Embryonic facial prominence (tissue), 1 donor: ENCODE measurements at regions not wholly inside any gene's neighbourhood (a gene's known extent, or its start where the extent isn't known, plus 50 kb on each side); places are given as distances from the start of the nearest gene placed in this dataset.

ENCODE experiments used
- DNase-seq: peaks from one replicate; pipeline ENCODE4 v3.0.0-alpha.2; 2016; ENCODE audit errors: extremely low spot score

DNA sequence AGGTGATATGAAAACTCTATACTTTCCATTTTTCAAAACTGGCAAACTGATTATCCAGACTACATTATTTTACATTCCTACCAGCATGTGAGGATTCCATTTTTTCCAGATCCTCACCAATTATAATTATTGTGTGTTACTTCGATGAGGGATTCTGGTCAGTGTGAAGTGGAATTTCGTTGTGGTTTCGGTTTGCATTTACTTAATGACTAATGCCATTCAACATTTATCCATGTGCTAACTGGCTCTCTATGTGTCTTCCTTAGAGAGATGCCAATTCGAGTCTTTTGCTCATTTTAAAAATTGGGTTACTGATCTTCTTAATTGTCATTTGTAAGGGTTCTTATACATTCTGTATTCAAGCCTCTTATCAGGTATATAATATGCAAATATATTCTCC lies 1551.3 kb upstream of the MIR17HG start:
- DNase-seq = no peak

DNA sequence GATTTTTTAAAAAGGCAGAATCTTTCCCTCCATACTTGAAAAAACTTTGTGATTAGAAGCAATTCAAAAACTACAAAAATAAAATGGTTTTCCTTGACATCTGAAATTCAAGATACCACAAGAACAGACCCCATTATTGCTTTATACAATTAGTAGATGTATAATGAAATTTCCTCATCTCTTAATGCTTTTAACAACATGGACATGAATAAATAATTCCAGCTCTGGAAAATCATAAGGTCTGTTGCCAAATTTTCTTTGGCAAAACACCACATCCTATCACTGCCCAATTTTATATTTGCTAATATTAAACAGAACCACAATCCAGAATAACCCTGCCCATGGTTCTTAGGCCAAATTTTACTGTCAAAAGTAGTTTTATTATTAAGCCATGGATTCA lies 1543.6 kb upstream of the MIR17HG start:
- no peak for DNase-seq

DNA sequence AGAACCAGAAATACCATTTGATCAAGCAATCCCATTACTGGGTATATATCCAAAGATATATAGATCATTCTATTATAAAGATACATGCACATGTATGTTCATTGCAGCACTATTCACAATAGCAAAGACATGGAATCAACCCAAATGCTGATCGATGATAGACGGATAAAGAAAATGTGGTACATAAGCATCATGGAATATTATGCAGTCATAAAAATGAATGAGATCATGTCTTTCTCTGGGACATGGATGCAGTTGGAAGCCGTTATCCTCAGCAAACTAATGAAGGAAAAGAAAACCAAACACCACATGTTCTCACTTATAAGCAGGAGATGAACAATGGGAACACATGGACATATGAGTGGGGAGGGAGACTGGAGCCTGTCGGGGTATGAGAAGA lies 1540.9 kb upstream of the MIR17HG start:
- DNase-seq = no peak

DNA sequence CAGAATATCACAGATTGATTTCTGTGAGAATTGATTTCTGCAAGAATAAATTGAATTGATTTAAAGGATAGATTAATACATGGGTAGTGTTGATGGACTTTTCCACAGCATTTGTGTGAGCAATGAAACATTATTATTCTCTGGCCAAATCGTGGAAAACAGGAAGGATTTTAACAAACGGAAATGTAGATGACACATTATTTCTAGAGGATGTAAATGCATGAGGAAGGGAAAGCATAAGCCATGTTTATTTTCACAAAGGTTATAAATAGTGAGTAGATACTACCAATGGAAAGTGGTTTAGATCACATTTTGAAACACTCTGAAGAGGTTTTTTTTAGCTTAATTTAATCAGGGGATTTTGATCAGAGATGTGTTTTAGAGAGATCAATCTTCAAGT lies 1534.6 kb upstream of the MIR17HG start:
- no peak for DNase-seq

DNA sequence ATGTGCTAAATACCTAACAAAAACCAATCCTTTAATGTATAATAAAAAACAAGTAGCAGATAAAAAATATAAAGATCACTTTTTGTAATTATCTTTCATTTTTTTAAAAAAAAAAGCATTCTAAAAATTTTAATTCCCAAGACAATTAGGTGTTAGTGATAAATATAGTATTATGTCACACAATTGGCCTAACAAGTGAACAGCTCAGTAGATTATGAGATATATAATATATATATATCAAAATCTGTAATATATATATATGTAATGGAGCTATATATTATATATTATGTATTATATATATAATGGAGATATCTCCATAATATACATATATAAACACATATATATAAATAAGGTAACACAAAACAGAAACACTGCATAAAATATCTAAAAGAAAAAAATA lies 1531.1 kb upstream of the MIR17HG start:
- no peak for DNase-seq

DNA sequence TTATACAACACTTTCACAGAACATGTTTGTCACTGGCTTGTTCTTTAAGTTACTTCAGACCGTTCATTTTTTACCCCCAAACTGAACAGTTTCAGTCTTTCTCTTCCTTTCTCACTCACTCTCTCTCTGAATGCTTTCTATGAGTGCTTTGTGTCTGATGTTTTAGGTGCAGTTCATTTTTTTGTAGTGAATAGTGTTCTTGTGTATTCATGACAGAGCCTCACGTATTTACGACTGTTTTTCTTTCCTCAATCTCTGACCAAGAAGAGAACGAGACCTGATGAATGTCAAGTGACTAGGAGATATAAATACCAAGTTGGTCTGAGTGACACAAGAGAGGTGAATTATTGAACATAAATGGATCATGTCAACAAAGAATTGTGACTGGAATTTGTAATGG lies 1525.0 kb upstream of the MIR17HG start:
- DNase-seq = no peak

DNA sequence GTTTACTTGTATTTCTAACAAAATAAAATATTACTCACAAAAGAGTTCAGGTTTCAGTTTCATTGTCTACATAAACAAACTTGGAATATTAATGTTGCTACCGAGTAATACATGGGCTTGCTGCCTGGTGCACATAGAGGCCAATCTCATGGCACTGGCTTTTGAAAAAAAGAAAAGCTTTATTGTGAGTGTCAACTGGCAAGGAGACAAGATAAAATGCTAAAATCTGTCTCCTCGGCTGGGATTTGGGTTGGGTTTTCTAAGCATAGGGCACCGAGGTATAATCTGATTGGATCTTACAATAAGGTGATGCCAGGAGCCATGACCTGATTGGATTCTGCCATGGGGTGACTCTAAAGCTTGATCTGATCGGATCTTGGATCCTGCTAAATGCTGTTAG lies 1519.9 kb upstream of the MIR17HG start:
- no peak for DNase-seq

DNA sequence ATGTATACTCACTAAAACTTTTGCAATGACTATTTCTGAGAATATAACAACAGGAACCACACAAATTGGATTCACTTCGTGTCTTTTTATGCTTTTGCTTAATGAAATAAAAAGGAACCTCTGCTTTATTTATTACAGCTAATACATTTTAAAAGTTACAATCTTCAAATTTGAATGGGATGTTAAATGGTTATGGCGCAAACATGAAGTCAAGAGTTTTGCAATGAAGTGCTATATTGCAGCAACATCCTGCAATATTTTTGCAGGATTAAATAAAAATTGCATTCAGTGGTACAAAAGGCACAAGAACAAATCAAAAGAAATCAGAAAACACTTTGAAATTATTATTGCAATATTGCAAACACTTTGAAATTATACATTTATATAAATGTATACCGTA lies 1519.0 kb upstream of the MIR17HG start:
- no peak for DNase-seq

DNA sequence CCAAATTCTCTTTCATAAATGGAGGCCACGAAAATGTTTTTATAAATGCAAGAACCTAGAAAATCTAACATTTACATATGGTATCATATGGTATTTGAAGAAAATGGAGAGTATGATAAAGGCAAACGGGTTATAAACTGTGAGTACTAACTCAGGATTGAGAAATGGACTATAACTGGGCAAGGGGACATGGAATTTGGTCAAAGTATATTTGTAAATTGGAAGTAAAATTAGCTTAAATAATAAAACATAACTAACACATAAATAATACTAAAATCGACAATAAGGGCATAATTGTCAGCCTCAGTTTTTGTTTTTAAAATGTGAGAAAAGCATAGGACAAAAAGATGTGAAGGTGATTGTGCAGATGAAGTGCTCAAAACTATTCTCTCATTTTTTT lies 1516.3 kb upstream of the MIR17HG start:
- DNase-seq = no peak

DNA sequence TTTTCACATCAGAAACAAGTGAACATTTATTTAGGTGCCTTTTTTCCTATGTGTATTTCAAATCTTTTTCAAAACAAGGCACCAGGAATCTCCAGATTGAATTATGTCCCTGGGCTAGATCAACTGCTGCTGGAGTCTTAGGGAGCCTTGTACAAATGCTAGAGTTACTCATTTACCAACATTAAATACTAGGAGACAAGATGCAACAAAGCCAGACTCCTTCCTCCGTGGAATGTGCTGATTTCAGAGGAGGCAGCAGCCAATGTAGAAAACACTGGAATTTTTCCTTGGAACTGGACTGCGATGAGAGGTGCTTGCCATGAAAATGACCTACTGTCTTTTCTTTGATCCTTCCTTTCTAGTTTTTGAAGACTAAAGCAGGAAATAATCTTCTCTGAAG lies 1514.7 kb upstream of the MIR17HG start:
- no peak for DNase-seq

DNA sequence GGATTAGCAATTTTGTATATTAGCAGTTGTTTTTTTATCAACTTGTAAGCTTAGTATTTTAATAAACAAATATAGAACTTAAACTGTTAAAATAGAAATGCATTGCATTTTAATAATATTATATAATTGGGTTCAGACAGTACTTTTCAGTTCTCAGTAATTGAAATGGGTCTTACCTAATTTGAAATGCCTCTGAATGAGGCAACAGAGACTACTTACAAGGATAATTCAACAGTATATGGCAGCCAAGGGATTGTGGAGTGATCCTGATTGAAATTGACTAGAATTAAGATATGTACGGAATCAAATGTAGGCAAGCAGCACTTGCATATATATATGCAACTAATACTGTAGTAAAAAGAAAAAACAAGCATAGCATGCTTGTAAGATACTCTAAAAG lies 1503.9 kb upstream of the MIR17HG start:
- no peak for DNase-seq

DNA sequence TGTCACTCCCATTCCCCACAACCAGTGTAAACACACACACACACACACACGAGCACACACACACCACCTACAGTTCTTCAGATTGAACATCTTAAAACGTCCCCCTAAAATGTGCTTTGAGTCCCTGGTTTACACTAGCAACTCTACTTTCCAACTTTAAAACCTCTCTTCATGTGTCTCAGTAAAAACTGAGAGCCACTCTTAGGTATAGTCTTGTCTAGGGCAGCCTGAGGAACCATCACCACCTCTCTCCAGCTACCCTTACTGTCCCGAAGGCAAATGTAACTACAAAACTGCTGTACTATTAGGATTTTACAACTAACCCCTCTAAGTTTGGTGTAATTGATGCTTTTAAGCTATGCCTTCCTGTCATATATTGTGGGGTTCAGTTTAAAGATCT lies 1501.6 kb upstream of the MIR17HG start:
- DNase-seq = no peak

DNA sequence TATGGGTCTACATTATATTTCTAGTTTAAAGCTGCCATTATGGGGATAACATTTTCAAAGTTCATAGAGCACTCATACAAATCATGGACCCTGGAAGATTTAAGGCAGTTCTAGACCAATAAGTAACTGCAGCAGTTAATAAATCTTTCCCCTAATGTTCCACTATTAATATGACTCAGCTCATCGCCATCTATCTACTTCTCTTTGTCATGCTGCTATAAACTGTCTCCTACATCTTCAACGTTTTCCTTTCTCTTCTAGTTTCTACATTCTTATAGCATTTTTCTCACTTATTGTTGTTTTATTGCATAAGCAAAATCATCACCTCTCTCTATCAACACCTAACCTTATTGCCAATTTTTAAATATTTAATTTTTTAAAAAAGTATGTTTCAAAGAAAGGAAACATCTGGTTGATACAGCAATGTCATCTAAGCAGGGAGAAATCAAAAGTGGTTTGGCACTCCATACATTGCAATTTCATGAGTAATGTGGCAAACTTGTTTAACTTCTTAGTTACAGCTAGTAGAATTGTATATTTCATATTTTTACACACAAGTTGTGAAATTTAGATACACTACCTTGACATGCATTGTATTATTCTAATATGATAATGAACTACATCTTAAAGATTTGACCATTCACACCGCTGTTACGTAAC lies 1500.4 kb upstream of the MIR17HG start:
- no peak for DNase-seq

DNA sequence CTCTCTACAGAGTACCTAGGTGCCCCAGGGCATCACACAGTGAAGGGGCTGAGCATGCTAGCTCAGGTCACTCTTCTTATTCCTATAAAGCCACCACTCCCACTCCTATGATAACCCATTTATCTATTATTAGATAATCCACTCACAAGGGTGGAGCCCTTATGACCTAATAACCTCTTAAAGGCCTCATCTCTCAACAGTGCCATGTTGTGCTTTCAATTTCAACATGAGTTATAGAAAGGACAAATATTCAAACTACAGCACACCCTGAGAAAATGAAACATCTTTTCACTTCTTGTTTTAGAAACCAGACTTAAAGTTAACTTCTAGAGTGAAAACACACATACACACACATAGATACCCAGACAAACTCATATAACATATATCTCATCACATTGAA lies 1494.9 kb upstream of the MIR17HG start:
- no peak for DNase-seq

DNA sequence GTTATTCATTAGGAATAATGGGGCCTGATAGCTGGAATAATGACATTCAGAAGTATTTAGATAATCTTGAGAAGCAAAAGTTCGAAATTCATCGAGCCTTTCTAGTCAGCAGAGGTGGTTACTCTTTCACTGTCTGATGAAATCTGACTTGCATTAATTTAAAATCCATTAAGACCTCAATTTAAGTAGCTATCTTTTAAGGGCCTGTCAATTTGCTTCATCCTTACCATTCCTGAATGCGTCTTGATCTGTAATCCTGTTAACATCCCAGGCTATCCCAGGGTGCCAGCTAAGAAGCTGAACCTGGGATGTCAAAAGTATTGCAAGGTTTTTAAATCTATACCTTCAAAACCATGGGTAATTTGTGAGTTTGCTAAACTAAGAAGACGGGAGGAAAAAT lies 1491.0 kb upstream of the MIR17HG start:
- no peak for DNase-seq

DNA sequence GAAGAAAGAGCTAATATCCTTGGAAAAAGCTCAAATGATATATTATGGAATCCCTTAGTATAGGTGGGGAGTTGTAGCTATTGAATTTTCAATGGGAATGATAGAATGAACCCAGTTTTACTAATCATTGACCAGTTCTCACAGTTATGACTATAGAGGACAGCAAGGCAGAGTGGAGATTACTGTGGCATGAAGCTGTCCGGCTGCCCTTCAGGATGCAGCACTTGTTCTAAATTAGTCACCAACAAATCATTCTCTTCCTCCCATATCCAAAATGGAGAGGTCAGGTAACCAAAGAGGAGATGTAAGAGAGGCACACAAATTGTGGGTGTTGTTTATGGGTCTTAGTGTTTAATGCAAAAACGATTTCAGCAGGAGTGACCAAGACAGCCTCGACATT lies 1490.0 kb upstream of the MIR17HG start:
- no peak for DNase-seq

DNA sequence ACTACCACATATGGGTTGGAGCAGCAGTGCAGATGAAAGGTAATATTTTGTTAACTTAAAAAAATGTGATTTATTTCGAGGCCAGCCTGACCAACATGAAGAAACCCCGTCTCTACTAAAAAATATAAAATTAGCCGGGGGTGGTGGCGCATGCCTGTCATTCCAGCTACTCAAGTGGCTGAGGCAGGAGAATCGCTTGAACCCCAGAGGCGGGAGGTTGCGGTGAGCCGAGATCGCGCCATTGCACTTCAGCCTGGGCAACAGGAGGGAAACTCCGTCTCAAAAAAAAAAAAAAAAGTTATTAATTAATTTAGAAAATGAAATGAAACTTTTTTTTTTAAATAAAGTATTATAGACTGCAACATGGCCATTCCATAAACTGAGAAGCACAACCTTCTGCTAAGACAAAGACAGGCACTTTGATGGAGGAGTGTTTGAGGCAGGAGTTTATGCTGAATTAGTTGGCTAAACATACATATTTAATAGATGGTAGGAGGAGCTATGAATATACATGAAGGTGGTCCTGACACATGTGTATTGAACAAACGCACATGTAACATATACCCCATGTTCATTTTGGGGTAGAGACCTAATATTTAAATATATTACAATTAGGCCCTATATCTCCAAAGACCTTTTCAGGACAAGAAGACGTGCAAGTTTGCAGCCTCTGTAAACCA lies 1485.3 kb upstream of the MIR17HG start:
- DNase-seq = no peak

DNA sequence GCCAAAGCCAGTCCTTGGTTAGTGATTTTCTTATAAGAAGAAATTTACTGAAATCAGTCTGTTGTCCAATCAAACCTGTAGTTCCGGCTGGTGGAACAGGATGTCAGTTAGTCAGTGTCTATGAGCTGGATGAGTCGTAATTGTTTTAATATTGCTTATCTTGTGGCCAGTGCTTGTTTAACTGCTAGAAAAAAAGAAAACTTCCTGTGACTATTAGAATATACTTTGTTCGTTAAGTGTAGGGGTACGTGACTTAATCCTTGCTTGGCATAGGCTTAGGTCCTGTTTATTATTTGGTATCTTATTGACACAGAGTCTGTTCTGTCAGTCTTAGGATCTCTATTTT lies 1484.8 kb upstream of the MIR17HG start:
- DNase-seq = no peak

DNA sequence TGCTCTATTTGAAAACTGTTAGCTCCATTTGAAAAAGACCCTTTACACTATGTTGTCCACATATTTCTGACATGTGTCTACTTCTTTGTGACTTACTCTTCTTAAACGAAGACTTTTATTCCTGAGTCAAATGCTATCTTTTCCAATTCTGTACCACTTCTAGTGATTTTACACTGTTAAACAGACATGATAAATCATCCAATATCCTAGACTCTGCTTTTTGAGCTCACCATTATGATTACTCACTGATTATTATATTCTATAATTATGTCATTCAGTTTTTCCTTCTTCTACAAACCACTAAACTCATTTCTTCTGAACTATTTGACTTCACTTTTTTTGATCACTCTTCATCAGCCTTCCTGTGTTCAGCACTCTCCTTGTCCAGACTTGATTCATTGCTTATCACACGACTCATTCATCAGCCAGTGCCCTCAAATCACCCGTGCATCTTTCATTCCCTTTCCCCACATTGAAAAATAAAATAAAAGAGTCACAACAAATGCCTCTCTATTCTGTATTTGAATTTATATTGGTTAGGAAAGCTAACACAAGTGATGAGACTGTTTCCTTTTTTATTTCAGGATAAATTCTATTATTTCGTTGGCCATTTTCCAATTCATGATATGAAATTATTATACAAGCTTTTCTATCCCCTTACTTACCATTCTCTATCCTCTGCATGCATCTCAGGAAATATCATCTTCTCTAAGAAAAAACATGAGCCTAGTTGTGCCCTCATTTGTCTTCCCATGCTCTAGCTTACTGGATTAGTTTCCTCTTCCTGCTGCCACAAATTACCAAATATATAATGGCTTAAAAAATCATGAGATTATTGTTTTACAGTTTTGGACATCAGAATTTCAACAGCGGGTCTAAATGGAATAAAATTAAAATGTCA lies 1482.1 kb upstream of the MIR17HG start:
- DNase-seq = no peak

DNA sequence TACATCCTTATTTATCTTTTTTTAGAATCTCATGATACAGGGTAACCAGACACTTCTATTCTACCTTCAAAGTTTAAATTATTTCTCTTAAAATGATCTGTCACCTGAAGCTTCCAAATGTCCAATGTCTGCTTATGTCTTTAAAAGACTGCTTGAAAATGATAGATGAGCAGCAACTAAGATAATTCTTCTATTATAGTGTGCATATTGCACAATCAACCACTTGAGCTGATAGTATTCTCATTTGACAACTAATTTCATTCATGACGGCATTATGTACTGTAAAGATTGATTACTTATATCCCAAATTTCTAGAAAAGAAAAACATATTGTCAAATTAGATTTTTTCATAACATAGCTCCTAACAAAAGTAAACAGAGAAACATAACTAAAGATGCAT lies 1478.2 kb upstream of the MIR17HG start:
- DNase-seq = no peak

DNA sequence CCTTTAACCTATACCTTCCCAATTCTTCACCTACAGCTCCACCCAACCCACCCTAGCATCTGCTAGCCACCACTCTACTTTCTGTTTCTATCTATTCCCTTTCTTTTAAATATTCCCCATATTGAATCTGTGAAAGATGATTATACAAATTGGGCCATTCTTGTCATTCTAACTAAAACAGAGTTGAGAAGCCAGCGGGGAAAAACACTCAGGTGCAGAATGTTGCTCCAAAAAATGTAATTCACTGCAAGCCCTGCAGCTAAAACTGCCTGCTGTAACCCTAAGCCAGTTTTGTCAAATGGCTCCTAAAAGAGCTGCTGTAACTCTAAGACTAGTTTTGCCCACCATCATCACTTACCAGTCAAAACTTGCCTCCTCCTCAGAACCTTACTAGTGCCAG lies 1468.6 kb upstream of the MIR17HG start:
- no peak for DNase-seq

DNA sequence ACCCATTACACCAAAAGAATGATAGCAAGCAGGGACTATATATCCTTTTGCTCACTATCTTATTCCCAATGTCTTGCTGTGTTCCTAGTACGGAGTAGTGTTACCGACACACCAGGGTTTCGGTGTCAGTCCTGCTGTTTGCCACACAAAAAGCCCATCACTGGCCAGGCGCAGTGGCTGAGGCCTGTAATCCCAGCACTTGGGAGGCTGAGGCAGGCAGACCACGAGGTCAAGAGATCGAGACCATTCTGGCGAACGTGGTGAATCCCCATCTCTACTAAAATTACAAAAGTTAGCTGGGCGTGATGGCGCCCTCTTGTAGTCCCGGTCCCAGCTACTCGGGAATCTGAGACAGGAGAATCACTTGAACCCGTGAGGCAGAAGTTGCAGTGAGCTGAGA lies 1467.3 kb upstream of the MIR17HG start:
- DNase-seq = no peak

DNA sequence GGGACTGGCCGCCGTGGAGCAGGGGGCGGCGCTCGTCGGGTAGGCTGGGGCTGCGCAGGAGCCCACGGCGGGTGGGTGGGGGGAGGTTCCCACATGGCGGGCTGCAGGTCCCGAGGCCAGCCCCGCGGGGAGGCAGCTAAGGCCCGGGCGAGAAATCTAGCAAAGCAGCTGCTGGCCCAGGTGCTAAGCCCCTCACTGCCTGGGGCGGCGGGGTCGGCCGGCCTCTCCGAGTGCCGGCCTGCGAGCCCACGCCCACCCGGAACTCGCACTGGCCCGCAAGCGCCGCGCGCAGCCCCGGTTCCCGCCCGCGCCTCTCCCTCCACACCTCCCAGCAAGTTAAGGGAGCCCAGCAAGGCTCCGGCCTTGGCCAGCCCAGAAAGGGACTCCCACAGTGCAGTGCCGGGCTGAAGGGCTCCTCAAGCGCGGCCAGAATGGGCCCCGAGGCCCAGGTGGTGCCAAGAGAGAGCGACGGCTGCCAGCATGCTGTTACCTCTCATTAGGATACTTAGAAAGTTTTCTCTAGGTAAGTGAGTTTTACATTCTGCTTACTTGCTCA lies 1463.5 kb upstream of the MIR17HG start:
- no peak for DNase-seq
